Stimulated activated CD8-positive, alpha-beta memory T cell treated with anti-CD3 and anti-CD28 coated beads, Interleukin-2, amount 100 ng/mL, for 48 hours (primary cell): ENCODE measurements at regions not wholly inside any gene's neighbourhood (a gene's known extent, or its start where the extent isn't known, plus 50 kb on each side); places are given as distances from the start of the nearest gene placed in this dataset.
"Not testable (repeated sequence)": the region's sequence is repeated elsewhere in the genome, so short reads cannot be mapped to it uniquely, and the experiment has no call there.

Source experiments
- DNase-seq, 2 donors: peaks; one replicate each; pipeline ENCODE4 v3.0.0-alpha.2; 2020; ENCODE audit warnings: low read depth in 2 of 2

DNA sequence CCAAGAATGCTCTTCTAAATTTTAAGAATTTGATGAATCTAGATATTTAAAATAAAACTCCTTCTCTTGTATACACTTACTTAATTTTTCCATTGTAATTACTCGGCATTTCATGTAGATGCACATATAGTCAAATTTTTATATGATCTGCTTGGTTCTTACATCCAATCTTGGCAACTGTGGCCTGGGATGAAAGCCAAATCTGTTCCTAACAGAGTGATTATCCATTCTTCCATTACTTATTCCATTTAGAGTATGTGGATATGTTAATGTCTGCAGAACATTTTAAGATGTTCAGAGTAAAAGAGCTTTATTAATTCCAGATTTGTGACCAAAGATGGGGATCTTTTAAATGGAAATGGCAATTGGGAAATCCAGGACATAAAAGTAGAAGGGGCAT, 144.1 kb upstream of the PDE7B start:
- DNase-seq, result no peak

DNA sequence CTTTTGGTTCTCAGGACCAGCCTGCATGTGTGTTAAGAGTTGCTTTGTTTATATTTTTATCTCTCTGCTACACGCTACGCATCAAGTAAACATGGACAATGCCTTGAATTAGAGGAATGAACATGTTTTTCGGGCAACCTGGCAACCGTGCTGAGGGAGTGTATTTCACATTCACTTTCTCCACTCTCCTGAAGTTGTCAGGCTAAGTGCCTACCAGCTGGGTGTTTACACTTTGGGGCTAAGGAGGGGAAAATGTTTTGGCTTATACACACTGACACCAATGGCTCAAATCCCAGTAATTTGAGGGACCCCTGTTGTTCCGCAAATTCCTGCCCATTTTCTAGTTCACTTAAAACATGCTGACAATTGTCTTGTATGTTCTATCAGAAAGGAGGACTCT, 141.5 kb upstream of the PDE7B start:
- no peak for DNase-seq

DNA sequence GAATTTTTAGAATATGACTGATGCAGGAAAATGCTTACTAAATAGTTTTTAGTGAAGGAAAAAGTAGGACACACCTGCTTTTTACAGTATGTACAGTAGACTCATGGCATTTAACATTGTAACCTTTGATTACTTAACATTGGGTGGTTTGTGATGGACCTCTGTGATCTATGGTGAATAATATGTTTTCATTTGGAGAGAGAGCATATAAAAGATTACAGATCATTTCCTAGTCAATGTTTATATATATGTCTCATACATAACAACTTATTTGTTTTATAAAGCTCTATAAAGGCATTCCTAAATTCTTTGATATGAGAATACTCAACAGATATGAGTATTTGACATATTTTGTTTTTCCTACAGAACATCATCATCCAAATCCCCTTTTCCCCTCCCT, 129.3 kb upstream of the PDE7B start:
- no peak for DNase-seq

DNA sequence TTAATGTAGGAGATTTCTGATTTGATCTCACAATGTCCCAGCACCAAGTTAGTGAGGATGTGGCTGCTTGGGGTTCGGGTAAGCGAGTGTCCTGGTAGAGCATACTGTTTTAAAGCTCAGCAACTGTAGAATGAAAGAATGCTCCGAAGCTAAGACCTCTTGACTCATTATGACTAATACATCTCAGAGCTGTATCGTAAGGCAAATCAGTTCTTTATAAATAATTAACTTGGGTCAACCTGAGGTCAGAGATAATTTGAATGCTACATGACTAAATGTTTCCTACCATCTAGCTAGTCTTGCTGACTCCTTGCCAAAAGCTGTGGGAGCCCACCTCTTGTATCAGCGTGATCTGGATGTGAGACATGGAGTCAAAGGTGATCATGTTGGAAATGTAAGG, 128.8 kb upstream of the PDE7B start:
- DNase-seq, result peak in 1 of 2 donors; percentile 3

DNA sequence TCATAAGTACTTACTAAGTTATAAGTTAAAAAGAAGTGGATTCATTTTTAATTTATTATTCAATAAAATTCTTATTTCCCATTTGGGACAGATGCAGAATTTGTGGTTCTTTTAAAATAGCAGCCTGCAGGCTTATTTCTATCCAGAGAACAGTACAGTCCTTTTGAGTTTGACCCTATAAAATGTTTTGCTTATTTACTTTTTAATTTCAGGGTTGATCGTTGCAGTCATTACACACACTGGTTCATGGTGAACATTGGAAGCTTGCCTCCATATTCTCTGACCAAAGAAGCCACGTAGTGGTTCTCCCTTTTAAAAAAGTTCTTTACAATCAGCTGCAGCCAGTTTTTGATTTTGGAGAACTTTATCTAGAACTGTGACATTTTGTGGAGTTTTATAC, 122.9 kb upstream of the PDE7B start:
- no peak for DNase-seq

DNA sequence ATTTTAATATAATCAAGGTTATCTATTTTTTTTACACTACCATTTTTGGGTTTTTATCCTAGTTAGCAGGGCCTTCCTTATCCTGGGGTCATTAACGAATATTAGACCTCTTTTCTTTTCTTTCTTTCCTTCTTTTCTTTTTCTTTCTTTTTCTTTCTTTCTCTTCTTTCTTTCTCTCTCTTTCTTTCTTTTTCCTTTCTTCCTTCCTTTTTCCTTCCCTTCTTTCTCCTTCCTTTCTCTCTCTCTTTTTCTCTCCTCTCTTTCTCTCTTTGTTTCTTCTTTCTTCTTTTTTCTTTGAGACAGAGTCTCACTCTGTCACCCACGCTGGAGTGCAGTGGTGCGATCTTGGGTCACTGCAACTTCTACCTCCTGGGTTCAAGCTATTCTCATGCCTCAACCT, 120.4 kb upstream of the PDE7B start:
- no peak for DNase-seq

DNA sequence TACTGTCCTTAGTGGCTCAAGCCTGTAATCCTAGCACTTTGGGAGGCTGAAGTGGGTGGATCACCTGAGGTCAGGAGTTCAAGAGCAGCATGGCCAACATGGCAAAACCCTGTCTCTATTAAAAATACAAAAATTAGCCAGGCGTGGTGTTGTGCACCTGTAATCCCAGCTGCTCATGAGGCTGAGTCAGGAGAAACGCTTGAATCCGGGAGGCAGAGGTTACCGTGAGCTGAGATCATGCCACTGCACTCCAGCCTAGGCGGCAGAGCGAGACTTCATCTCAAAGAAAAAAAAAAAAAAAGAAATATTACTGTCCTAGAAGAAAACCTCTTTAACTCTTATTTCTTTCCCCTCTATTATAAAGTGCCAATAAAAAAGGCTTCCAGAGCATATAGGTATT, 115.2 kb upstream of the PDE7B start:
- not testable (repeated sequence) for DNase-seq

DNA sequence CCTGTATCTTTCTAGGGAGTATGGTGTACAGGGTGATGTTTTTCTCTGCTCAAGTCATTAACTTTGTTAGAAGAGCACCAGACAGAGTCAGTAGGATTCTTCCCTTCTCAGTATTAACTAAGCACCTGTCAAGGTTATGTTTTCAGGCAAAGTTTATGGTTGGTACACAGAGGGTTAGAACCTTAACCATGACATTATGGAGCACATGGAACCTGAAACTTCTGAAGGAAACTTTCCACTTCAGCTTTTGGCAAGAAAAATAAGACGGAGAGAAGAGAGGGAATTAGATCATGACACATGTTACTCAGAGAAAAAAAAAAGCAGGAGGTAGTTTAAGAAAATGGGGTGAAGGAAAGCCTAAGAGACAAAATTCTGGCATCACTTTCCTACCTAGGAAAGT, 112.9 kb upstream of the PDE7B start:
- no peak for DNase-seq

DNA sequence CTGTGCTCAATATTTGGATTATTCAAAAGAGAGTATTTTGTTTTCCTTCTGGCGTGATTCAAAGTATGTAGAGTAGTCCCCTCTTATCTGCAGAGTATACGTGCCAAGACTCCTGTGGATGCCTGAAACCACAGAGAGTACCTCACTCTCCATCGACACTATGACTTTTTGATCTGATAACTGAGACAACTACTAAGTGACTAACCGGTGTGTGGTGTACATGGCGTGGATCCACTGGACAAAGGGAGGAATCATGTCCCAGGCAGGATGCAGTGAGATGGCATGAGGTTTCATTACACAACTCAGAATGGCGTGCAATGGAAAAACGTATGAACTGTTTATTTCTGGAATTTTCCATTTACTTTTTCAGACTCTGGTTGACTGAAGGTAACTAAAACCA, 112.2 kb upstream of the PDE7B start:
- DNase-seq, result no peak

DNA sequence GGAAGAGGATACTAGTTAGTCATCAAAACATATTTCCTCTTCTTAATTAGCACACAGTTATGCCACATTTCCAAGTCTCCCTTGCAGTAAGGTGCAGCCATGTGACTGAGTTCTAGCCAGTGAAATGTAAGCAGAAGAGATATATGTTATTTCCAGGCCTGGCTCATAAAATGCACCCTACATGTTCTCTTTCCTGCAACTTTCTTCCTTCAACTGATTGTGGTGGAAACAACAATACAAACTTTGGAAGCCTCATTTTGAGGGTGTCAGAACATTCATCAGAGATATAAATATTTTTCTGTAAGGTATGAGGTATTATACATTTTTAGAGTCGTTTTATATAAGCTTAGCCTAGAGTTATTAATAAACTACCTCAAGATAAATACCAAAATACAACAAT, 110.9 kb upstream of the PDE7B start:
- DNase-seq, result no peak

DNA sequence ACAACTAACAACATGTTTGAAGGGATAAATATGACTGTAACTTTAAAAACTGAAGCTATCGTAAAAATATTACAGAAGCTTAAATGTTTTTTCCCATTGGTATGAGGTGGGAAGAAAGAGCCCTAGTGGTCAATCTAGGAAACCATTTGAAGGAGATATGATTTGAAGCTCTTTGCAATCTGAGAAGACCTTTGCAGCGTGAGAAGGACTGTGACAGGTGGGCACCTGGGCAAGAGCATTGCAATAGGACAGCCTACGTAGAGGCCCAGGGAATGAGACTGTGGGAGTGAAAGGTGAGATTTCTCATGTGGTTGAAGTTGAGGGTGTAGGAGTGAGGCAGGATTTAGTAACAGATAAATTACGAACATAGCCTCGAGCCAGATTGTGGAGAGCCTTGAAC, 108.0 kb upstream of the PDE7B start:
- DNase-seq, result no peak

DNA sequence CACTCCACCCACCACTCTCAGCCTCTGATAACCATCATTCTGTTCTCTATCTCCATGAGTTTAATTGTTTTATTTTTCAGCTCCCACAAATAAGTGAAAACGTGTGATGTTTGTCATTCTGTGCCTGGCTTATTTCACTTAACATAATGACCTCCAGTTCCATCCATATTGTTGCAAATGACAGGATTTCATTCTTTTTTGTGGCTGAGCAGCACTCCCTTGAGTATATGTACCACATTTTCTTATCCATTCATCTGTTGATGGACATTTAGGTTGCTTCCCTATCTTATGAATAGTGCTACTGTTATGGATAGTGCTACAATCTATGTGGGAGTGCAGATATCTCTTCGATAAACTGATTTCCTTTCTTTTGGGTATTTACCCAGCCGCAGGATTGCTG, 103.3 kb upstream of the PDE7B start:
- no peak for DNase-seq

DNA sequence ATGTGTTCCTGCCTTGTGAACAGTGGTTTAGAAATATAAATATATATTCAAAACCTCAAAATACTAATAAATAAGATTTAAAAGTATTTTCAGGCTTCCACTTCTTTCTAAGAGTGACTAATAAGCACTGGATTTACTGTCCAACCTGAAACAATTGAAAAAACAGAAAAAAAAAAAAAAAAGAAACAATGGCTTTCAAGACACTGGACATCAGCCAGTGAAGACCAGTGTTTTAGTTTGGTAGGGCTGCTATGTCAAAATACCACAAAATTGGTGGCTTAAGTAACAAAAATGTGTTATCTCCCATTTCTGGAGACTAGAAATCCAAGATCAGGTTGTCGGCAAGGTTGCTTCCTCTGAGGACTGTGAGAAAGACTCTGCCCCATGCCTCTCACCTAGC, 101.4 kb upstream of the PDE7B start:
- no peak for DNase-seq

DNA sequence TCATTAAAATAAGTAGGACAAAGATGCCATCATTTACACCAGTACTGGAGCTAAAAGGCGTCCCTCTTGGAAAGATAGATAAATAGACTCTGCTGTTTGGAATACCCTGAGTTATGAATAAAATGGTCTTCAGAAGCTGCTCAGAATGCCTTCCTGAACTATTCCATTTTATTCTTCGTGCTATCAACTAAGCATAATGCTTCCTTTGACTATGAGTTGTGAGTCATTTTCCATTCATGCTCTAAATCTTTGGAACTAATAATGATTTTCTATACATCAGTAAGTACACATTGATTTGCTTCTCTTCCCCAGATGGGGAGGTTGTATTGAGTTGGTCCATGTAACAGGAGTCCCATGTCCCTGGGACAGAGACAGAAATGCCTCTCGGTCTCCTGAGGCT, 98.3 kb upstream of the PDE7B start:
- DNase-seq, result no peak

DNA sequence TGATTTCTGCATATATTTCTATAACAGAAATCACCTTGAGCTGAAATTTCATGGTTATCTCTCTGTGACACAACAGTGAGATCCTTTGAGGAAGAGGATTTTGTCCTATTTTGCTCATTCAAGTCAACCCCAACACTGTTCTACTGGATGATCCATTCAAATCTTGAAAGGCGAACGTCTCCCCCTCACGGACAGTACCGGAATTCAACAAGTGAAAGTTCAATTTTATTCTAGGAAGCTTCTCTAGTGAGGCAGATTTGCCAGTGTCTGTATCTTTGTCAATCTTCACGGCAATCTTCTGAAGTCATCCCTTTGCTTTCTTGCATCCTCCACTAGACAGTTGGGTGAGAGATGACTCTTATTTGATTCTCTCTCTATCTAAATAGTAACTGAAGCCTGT, 91.7 kb upstream of the PDE7B start:
- no peak for DNase-seq

DNA sequence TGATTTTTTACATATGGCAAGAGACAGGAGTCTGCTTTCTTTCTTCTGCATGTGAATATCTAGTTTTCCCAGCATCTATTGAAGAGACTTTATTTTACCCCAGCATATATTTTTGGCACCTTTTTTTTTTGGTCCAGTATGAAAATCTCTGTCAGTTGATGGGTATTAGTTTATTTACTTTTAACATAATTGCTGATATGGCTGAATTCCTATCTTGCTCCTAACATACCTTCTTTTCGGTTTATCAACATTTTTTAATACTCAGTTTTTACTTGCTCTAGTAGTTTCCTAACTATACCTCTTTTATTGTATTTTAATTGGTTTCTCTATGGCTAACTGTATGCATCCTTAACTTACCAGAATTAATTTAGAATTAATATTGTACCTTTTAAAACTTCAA, 77.5 kb upstream of the PDE7B start:
- DNase-seq, result no peak

DNA sequence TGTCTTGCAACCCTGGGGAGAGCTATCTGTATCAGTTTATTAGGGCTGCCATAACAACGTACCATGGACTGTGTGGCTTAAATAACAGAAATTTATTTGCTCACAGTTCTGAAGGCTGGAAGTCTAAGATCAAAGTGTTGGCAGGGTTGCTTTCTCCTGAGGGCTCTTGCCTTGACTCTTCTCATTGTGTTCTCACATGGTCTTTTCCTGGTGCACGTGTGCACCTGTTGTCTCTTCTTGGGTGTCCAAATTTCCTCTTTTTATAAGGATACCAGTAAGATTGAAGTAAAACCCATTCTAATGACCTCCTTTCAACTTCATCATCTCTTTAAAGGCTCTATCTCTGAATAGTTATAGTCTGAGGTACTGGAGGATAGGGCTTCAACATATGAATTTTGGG, 72.3 kb upstream of the PDE7B start:
- DNase-seq, result no peak

DNA sequence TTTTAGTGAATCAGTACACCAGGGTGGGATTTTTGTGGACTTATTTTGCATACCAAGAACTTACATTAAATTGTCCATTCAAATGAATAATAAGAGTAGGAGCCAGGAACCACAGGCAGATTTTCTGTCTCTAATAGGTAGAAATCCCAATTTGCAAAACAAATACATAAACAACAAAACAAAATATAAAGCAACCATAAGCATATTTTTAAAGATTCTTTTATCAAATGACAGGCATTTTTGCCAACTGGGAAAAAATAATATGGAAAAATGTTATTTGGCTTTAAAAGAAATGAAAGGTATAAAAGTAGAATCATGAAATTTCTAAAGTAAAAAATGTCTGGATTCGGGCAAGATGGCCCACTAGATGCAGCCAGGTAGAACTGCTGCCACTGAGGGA, 71.2 kb upstream of the PDE7B start:
- DNase-seq, result no peak

DNA sequence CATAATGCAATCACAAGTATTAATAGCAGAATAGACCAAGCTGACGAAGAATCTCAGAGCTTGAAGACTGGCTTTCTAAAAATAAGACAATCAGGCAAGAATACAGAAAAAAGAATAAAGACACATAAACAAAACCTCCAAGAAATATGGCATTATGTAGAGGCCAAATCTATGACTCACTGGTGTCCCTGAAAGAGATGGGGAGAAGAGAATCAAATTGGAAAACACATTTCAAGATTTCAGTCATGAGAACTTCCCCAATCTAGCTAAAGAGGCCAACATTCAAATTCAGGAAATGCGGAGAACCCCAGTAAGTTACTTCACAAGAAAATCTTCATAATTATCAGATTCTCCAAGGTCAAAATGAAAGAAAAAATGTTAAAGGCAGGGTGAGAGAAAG, 69.0 kb upstream of the PDE7B start:
- DNase-seq, result no peak

DNA sequence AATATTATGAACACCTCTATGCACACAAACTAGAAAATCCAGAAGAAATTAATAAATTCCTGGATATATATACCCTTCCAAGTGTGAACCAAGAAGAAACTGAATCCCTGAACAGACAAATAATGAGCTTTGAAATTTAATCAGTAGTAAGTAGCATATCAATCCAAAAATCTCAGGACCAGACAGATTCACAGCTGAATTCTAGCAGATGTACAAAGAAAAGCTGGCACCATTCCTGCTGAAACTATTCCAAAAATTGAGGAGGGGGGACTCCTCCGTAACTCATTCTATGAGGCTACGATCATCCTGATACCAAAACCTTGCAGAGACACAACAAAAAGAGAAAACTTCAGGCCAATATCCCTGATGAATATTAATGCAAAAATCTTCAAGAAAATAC, 67.0 kb upstream of the PDE7B start:
- no peak for DNase-seq

DNA sequence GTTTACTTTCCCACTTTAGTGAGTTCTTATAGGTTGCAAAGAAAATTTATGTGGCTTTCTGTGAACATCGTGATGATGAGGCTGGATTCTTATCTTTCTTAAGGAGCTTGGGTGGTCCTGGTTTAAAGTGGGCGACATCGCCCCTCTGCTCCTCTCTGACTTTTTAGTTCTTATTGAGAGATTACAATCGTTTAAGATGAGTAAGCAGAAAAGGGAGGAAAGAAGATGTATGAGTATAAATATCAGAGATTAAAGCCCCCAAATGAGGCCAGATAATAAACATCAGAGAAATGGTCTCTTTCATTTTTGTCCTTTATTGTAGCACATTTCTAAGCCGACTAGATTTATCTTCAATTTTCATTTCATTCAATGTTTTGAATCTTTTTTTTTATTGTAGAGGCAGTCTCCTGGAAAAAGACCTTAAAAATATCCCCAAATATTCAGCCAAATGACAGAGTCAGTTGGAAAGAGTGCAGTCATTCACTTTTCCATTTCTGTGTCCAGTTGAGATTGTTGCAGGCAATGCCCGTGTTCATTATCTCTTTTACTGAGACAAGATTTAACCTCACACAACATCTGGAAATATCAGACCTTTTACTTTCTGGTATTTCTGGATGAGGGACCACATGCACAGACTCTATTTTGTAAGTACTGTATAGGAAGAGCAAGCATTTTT, 62.0 kb upstream of the PDE7B start:
- DNase-seq, result no peak

DNA sequence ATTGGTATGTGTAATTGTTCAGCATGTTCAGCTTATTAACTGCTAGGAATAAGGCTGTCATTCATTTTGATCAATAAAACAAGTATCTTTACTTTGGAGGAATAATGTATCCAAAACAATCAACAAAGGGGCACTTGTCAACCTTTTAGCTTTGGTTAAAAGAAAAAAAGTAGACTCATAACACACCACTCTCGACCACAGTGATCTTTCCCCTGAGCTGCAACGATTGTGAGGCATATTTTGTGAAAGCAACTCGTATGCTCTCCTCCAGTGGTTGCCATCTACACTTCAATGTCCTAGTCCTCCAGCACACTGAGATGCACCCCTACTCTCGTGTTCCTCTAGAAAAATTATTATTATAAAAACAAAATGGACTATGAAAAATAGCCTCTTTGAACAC, 60.1 kb upstream of the PDE7B start:
- DNase-seq, result no peak

DNA sequence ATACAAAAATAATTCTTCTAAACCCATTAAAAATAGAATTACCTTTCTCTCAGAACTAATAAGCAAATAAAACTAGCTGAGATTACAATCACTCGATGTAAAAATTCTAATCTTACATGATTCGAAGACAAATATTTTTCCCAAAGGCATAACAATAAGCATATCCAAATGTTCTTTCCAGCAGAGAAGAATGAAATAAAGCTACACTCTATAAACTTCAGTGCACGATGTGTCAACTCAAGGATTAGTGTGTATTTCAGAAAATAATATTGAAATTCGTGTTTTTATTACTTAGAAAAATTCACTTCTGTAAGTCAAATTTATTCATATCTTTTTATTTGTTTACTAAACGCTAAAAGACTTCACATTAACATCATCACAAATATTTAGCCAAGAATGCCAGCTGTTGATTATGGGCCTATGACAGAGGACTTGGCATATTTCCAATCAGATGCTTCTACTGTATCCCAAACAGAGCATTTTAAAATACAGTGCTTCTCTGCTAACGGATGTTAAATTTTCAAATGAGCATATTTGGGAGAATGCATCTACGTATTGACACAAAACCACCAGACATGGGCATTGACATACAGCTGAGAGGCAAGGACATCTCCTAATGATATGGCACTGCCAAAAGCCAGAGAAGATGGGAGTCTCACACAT, 54.7 kb upstream of the PDE7B start:
- no peak for DNase-seq

DNA sequence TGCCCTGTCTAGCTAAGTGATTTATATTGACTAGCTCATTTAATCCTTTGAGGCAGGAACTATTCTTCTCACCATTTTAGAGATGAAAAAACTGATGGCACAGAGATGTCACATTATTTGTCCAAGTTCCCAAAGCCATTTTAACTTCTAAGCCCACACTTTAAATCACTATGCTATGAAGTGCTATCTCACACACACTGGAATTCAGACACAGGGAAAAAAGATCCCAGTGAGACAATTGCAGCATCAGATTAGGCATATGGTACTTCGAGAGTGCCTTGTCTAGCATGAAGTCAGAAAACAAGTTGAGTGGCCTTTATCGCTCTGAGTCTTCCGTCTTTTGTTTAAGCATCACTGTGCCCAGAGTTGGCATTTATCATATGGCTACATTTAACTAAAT, 54.1 kb upstream of the PDE7B start:
- DNase-seq, result no peak
